DND-41 (cell line): ENCODE measurements at regions not wholly inside any gene's neighbourhood (a gene's known extent, or its start where the extent isn't known, plus 50 kb on each side); places are given as distances from the start of the nearest gene placed in this dataset.

ENCODE experiments used
- ATAC-seq: fragments of 200-7000 bp; cut with Tn5 transposase; 3 replicates; pipeline ENCODE4 v1.9.1; 2021; ENCODE audit warnings: low read depth; ENCODE audit not compliant: insufficient read depth
- DNase-seq: peaks from one replicate; pipeline ENCODE4 v3.0.0-alpha.2; 2020
- H2AFZ ChIP-seq: 2 replicates; pipeline ENCODE4 v1.6.0; 2012; ENCODE audit warnings: low read depth, low read length
- H3K27ac ChIP-seq: 2 replicates; pipeline ENCODE4 v1.5.1; 2012; ENCODE audit warnings: low read length, inconsistent platforms
- H3K27me3 ChIP-seq: fragments of 200-600 bp; sonication (generic); 2 replicates; pipeline ENCODE4 v1.6.0; 2012; ENCODE audit warnings: low read length, mild to moderate bottlenecking, inconsistent platforms; ENCODE audit not compliant: insufficient read depth, poor library complexity
- H3K36me3 ChIP-seq: 2 replicates; pipeline ENCODE4 v1.5.1; 2012; ENCODE audit warnings: low read length, inconsistent platforms; ENCODE audit not compliant: insufficient read depth
- H3K4me1 ChIP-seq: 2 replicates; pipeline ENCODE4 v1.5.1; 2012; ENCODE audit warnings: mild to moderate bottlenecking, low read length; ENCODE audit not compliant: insufficient read depth
- H3K4me2 ChIP-seq: 2 replicates; pipeline ENCODE4 v1.6.0; 2012; ENCODE audit warnings: mild to moderate bottlenecking, moderate library complexity, low read length, inconsistent platforms; ENCODE audit not compliant: insufficient read depth
- H3K4me3 ChIP-seq, 2 experiments: fragments of 200-600 bp in 1 of 2; shearing (Covaris generic) in 1 of 2; 2 replicates each; pipeline ENCODE4 v1.5.1; 2012 to 2016; ENCODE audit warnings: inconsistent platforms in 2 of 2, low read length in 2 of 2, mild to moderate bottlenecking in 2 of 2, low read depth in 1 of 2, moderate library complexity in 1 of 2
- H3K79me2 ChIP-seq: 2 replicates; pipeline ENCODE4 v1.6.0; 2012; ENCODE audit warnings: low read length, inconsistent platforms; ENCODE audit not compliant: insufficient read depth
- H3K9ac ChIP-seq: 2 replicates; pipeline ENCODE4 v1.6.0; 2012; ENCODE audit warnings: low read depth, mild to moderate bottlenecking, inconsistent platforms, low read length, moderate library complexity
- H3K9me3 ChIP-seq: 2 replicates; pipeline ENCODE4 v1.5.1; 2012; ENCODE audit warnings: low read length, moderate library complexity, mild to moderate bottlenecking, inconsistent platforms; ENCODE audit not compliant: insufficient read depth, severe bottlenecking
- H4K20me1 ChIP-seq: 2 replicates; pipeline ENCODE4 v1.6.0; 2012; ENCODE audit warnings: low read length; ENCODE audit not compliant: insufficient read depth
- CTCF ChIP-seq: IDR thresholded peaks from 2 replicates; pipeline ENCODE4 v1.5.1; 2012; ENCODE audit warnings: borderline replicate concordance, low read length, moderate library complexity, mild to moderate bottlenecking; ENCODE audit not compliant: poor library complexity, severe bottlenecking; ENCODE audit errors: extremely low read depth
- EZH2 ChIP-seq: IDR thresholded peaks from 3 replicates; pipeline ENCODE4 v1.6.1; 2012; ENCODE audit warnings: borderline replicate concordance, low read depth, mild to moderate bottlenecking, moderate library complexity, low read length, inconsistent platforms; ENCODE audit not compliant: severe bottlenecking

GRCh38 chr13:73822668-73823592 lies 311.3 kb downstream of the KLF12 start:
- H4K20me1 ChIP-seq, result 0 out of 2 replicates have a peak, but pooled peaks cover 6% of the 10 kb centered on the region
- TF ChIP-seq CTCF, result no peak
- no peak for TF ChIP-seq EZH2
- H3K36me3 ChIP-seq, result no peaks in the 10 kb centered on the region
- H3K4me3 ChIP-seq, result no peak overlapping the region
- H3K79me2 ChIP-seq, result peaks cover 14% of the 10 kb centered on the region
- H3K9me3 ChIP-seq, result no peaks in the 10 kb centered on the region
- H3K4me2 ChIP-seq, result no peak overlapping the region
- H2AFZ ChIP-seq, result no peak overlapping the region
- H3K4me1 ChIP-seq, result peaks cover 25% of the 10 kb centered on the region
- no peak overlapping the region for H3K9ac ChIP-seq
- H3K27me3 ChIP-seq, result no peaks in the 10 kb centered on the region
- DNase-seq, result no peak
- H3K27ac ChIP-seq, result no peak overlapping the region
- ATAC-seq, result no peak

- Histone ChIP-seq H3K4me1 (peaks cover 8% of the 10 kb centered on the region), H2AFZ (no peak overlapping the region), H3K27ac (no peak overlapping the region), H3K9me3 (no peaks in the 10 kb centered on the region), H4K20me1 (0 out of 2 replicates have a peak, but pooled peaks cover 6% of the 10 kb centered on the region), H3K4me3 (no peak overlapping the region), H3K9ac (no peak overlapping the region), H3K27me3 (no peaks in the 10 kb centered on the region), H3K4me2 (no peak overlapping the region), H3K36me3 (no peaks in the 10 kb centered on the region), H3K79me2 (peaks cover 4% of the 10 kb centered on the region)
- ATAC-seq (no peak), DNase-seq (no peak)
- TF ChIP-seq CTCF, result no peak
- no peak for TF ChIP-seq EZH2
Measured at GRCh38 chr13:73820688-73821087, 313.5 kb downstream of the KLF12 start.

- Histone ChIP-seq H3K9ac (no peak overlapping the region), H3K4me3 (no peak overlapping the region), H4K20me1 (0 out of 2 replicates have a peak, but pooled peaks cover 4% of the 10 kb centered on the region), H3K36me3 (no peaks in the 10 kb centered on the region), H2AFZ (no peak overlapping the region), H3K27ac (no peak overlapping the region), H3K9me3 (no peaks in the 10 kb centered on the region), H3K27me3 (no peaks in the 10 kb centered on the region), H3K4me1 (peaks cover 4% of the 10 kb centered on the region), H3K4me2 (no peak overlapping the region), H3K79me2 (peaks cover 6% of the 10 kb centered on the region)
- DNase-seq (no peak), ATAC-seq (no peak)
- no peak for TF ChIP-seq CTCF
- no peak for TF ChIP-seq EZH2
Measured at GRCh38 chr13:73820285-73820684, 313.9 kb downstream of the KLF12 start.
